ENCODE measurements at regions not wholly inside any gene's neighbourhood (a gene's known extent, or its start where the extent isn't known, plus 50 kb on each side); places are given as distances from the start of the nearest gene placed in this dataset.

DNA sequence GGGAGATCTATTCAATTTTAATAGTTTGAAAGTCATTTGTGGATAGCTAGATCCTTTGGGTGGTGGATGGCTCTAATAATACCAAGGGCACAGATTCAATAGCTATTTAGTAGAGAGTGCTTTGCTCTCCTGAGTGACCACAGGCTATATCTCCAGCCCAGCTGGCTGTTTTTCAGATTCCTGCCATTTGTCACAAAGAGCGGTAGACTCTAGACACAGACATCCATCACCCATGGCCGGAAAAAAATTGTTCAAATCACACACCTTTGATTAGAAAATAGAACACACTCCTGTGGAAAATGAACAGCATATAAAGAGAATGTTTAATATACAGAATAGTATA is 171.6 kb upstream of the MITF start:
- no peak for TF ChIP-seq POLR2A (IDR thresholded peaks at IDR 0.05; ENCODE audit: low read length)
- TF ChIP-seq RAD21 (conservative IDR thresholded peaks at IDR 0.05 in 1 of 2, IDR thresholded peaks at IDR 0.05 in 1 of 2), result no peak
- TF ChIP-seq, protein P1, sequence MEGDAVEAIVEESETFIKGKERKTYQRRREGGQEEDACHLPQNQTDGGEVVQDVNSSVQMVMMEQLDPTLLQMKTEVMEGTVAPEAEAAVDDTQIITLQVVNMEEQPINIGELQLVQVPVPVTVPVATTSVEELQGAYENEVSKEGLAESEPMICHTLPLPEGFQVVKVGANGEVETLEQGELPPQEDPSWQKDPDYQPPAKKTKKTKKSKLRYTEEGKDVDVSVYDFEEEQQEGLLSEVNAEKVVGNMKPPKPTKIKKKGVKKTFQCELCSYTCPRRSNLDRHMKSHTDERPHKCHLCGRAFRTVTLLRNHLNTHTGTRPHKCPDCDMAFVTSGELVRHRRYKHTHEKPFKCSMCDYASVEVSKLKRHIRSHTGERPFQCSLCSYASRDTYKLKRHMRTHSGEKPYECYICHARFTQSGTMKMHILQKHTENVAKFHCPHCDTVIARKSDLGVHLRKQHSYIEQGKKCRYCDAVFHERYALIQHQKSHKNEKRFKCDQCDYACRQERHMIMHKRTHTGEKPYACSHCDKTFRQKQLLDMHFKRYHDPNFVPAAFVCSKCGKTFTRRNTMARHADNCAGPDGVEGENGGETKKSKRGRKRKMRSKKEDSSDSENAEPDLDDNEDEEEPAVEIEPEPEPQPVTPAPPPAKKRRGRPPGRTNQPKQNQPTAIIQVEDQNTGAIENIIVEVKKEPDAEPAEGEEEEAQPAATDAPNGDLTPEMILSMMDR (IDR thresholded peaks at IDR 0.05), result no peak
- TF ChIP-seq SMC3 (IDR thresholded peaks at IDR 0.05), result no peak
- TF ChIP-seq EP300 (IDR thresholded peaks at IDR 0.05), result no peak
- TF ChIP-seq, protein P2, sequence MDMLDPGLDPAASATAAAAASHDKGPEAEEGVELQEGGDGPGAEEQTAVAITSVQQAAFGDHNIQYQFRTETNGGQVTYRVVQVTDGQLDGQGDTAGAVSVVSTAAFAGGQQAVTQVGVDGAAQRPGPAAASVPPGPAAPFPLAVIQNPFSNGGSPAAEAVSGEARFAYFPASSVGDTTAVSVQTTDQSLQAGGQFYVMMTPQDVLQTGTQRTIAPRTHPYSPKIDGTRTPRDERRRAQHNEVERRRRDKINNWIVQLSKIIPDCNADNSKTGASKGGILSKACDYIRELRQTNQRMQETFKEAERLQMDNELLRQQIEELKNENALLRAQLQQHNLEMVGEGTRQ (IDR thresholded peaks at IDR 0.05), result no peak
- TF ChIP-seq, protein P3, sequence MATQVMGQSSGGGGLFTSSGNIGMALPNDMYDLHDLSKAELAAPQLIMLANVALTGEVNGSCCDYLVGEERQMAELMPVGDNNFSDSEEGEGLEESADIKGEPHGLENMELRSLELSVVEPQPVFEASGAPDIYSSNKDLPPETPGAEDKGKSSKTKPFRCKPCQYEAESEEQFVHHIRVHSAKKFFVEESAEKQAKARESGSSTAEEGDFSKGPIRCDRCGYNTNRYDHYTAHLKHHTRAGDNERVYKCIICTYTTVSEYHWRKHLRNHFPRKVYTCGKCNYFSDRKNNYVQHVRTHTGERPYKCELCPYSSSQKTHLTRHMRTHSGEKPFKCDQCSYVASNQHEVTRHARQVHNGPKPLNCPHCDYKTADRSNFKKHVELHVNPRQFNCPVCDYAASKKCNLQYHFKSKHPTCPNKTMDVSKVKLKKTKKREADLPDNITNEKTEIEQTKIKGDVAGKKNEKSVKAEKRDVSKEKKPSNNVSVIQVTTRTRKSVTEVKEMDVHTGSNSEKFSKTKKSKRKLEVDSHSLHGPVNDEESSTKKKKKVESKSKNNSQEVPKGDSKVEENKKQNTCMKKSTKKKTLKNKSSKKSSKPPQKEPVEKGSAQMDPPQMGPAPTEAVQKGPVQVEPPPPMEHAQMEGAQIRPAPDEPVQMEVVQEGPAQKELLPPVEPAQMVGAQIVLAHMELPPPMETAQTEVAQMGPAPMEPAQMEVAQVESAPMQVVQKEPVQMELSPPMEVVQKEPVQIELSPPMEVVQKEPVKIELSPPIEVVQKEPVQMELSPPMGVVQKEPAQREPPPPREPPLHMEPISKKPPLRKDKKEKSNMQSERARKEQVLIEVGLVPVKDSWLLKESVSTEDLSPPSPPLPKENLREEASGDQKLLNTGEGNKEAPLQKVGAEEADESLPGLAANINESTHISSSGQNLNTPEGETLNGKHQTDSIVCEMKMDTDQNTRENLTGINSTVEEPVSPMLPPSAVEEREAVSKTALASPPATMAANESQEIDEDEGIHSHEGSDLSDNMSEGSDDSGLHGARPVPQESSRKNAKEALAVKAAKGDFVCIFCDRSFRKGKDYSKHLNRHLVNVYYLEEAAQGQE (IDR thresholded peaks at IDR 0.05), result no peak
- TF ChIP-seq CHD2 (IDR thresholded peaks at IDR 0.05; ENCODE audit: low read length, partially characterized antibody), result no peak
- TF ChIP-seq CEBPB (IDR thresholded peaks at IDR 0.05), result no peak
- TF ChIP-seq CHD4 (IDR thresholded peaks at IDR 0.05; ENCODE audit: borderline replicate concordance), result no peak
- no peak for TF ChIP-seq HOXA7 (CRISPR knock-in tag; IDR thresholded peaks at IDR 0.05)
- no peak for TF ChIP-seq RFX5 (IDR thresholded peaks at IDR 0.05)
- TF ChIP-seq ESRRA (IDR thresholded peaks at IDR 0.05; ENCODE audit: borderline replicate concordance, low read length), result no peak
